Choroid plexus epithelial cell (primary cell): ENCODE measurements at regions not wholly inside any gene's neighbourhood (a gene's known extent, or its start where the extent isn't known, plus 50 kb on each side); places are given as distances from the start of the nearest gene placed in this dataset.

Experiments used
- DNase-seq: peaks from one replicate; pipeline ENCODE4 v3.0.0-alpha.2; 2010; ENCODE audit warnings: low read depth
- H3K4me3 ChIP-seq: 2 replicates; pipeline ENCODE4 v1.5.1; 2011; ENCODE audit warnings: low read depth, mild to moderate bottlenecking, control low read depth, low read length, moderate library complexity
- CTCF ChIP-seq: conservative IDR thresholded peaks from 2 replicates; pipeline ENCODE4 v1.5.1; 2011; ENCODE audit warnings: low read depth, mild to moderate bottlenecking, control low read depth, inconsistent platforms, low read length, moderate library complexity

- DNase-seq, result no peak
- TF ChIP-seq CTCF, result no peak
- no peak overlapping the region for H3K4me3 ChIP-seq
Observed at GRCh38 chr16:73280388-73280787, 232.5 kb upstream of the ZFHX3 start.

- DNase-seq, result no peak
- TF ChIP-seq CTCF, result no peak
- no peak overlapping the region for H3K4me3 ChIP-seq
Observed at GRCh38 chr16:73279451-73279850, 231.5 kb upstream of the ZFHX3 start.

DNA sequence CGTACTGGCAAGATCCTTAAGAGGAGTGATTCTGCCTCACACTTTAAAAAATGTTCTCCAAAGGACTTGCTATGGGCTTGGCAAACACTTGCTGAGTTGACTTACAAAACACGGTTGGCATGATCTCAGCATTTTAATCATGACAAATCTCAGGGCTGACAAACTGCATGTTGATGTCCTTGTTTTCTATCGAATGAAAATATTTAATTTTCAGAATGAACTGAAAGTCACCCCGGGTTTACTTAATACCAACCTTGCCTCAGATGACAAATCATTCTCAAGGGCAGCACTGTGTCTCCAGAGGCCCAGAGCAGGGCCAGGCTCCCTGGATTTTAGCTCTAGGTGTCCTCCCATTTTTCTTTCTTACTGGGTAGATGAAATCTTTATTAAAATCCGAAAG lies 229.1 kb upstream of the ZFHX3 start:
- no peak overlapping the region for H3K4me3 ChIP-seq
- no peak for DNase-seq
- TF ChIP-seq CTCF, result no peak

DNA sequence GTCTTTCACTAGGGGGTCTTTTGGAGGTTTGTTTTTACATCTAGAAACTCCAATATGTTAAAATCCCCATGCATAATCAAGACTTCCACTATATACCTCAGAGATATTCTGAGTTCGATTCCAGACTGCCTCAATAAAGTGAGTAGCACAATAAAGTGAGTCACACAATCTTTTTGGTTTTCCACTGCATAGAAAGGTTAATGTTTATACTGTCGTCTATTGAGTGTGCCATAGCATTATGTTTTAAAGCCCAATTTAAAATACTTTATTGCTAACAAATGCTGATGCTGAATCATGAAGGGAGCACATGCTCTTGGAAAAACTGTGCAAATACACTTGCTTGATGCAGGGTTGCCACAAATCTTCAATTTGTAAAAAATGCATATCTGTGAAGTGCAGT lies 227.5 kb upstream of the ZFHX3 start:
- TF ChIP-seq CTCF, result no peak
- no peak for DNase-seq
- no peak overlapping the region for H3K4me3 ChIP-seq

- no peak for DNase-seq
Observed at GRCh38 chr16:73275024-73275423, 227.1 kb upstream of the ZFHX3 start.

GRCh38 chr16:73274140-73274539 lies 226.2 kb upstream of the ZFHX3 start:
- no peak for DNase-seq
- H3K4me3 ChIP-seq, result no peak overlapping the region
- no peak for TF ChIP-seq CTCF

More at GRCh38 chr16:73275024-73275423, 227.1 kb upstream of the ZFHX3 start:
- no peak overlapping the region for H3K4me3 ChIP-seq
- no peak for TF ChIP-seq CTCF

DNA sequence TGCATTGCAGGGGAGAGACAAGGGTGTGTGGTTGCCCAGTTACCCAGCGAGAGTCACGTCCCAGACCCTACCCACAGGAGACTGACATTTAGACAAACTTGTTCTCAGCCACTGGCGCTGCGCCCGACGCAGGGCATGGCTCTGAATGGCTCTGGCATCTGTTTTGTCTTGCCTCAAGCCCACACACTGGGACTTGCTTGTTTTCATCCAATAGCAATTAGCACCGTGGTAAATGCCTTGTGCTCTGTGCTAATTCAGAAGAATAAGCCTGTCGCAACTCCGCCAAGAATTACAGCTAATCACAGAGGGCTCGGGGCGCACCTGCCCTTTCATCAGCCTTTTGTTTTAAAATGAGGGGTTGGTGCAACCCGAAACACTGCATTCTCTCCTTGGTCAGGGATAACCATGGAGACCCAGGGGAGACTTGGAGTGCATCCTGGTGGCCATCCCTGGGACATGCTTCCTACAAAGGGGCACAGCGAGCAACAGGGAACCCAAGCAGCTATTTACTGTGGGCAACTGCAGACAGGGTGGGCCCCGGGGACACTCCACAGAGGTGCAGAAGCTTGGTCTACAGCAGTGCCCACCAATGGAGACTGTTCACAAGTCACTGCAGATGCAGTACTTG lies 220.6 kb upstream of the ZFHX3 start:
- peak; percentile 25 for TF ChIP-seq CTCF
- no peak overlapping the region for H3K4me3 ChIP-seq
- DNase-seq, result peak; percentile 9
